GM23248 (cell line): ENCODE measurements at regions not wholly inside any gene's neighbourhood (a gene's known extent, or its start where the extent isn't known, plus 50 kb on each side); places are given as distances from the start of the nearest gene placed in this dataset.
"Not testable (repeated sequence)": the region's sequence is repeated elsewhere in the genome, so short reads cannot be mapped to it uniquely, and the experiment has no call there.

Source experiments
- DNase-seq: peaks from one replicate; pipeline ENCODE4 v3.0.0-alpha.2; 2015
- H2AFZ ChIP-seq: fragments of 200-600 bp; sonication (generic); 2 replicates; pipeline ENCODE4 v1.6.1; 2016; ENCODE audit warnings: antibody characterized with exemption
- H3F3A ChIP-seq: fragments of 200-600 bp; sonication (generic); 2 replicates; pipeline ENCODE4 v1.6.1; 2016; ENCODE audit warnings: mild to moderate bottlenecking, antibody characterized with exemption, mixed run types; ENCODE audit not compliant: insufficient read depth
- H3K27ac ChIP-seq: fragments of 200-600 bp; sonication (generic); 2 replicates; pipeline ENCODE4 v1.5.1; 2016; ENCODE audit warnings: mild to moderate bottlenecking
- H3K27me3 ChIP-seq: fragments of 200-600 bp; sonication (generic); replicated peaks from 2 replicates; pipeline ENCODE4 v1.6.1; 2016; ENCODE audit warnings: mild to moderate bottlenecking; ENCODE audit not compliant: insufficient read depth
- H3K36me3 ChIP-seq: fragments of 200-600 bp; sonication (generic); 2 replicates; pipeline ENCODE4 v1.6.1; 2016; ENCODE audit warnings: low read depth, mild to moderate bottlenecking
- H3K4me1 ChIP-seq: fragments of 200-600 bp; sonication (generic); 2 replicates; pipeline ENCODE4 v1.6.1; 2016; ENCODE audit warnings: mild to moderate bottlenecking; ENCODE audit not compliant: insufficient read depth
- H3K4me2 ChIP-seq: fragments of 200-600 bp; sonication (generic); one replicate; pipeline ENCODE4 v1.6.1; 2016; ENCODE audit warnings: mild to moderate bottlenecking; ENCODE audit not compliant: unreplicated experiment
- H3K4me3 ChIP-seq: fragments of 200-600 bp; sonication (generic); 2 replicates; pipeline ENCODE4 v1.5.1; 2016; ENCODE audit warnings: mild to moderate bottlenecking
- H3K79me2 ChIP-seq: fragments of 200-600 bp; sonication (generic); 2 replicates; pipeline ENCODE4 v1.6.1; 2016; ENCODE audit warnings: mild to moderate bottlenecking; ENCODE audit not compliant: insufficient read depth
- H3K9ac ChIP-seq: fragments of 200-600 bp; sonication (generic); 2 replicates; pipeline ENCODE4 v1.6.1; 2016; ENCODE audit warnings: mild to moderate bottlenecking
- H3K9me2 ChIP-seq: fragments of 200-600 bp; sonication (generic); 2 replicates; pipeline ENCODE4 v1.6.1; 2016; ENCODE audit warnings: mixed run types, mild to moderate bottlenecking, moderate library complexity; ENCODE audit not compliant: insufficient read depth
- H3K9me3 ChIP-seq: fragments of 200-600 bp; sonication (generic); one replicate; pipeline ENCODE4 v1.6.1; 2017; ENCODE audit warnings: low read depth
- H4K20me1 ChIP-seq: fragments of 200-600 bp; sonication (generic); 2 replicates; pipeline ENCODE4 v1.6.0; 2016; ENCODE audit not compliant: insufficient read depth
- EZH2 ChIP-seq: fragments of 200-600 bp; sonication (generic); IDR thresholded peaks from 2 replicates; pipeline ENCODE4 v1.6.1; 2018; ENCODE audit warnings: antibody characterized with exemption, mild to moderate bottlenecking; ENCODE audit not compliant: insufficient read depth, poor library complexity, severe bottlenecking
- EZH2phosphoT487 ChIP-seq: fragments of 200-600 bp; sonication (generic); IDR thresholded peaks from 2 replicates; pipeline ENCODE4 v1.6.1; 2018; ENCODE audit warnings: antibody characterized with exemption, moderate library complexity, mild to moderate bottlenecking, low read depth; ENCODE audit not compliant: insufficient read depth
- WGBS, 2 experiments: methylation state at CpG; one replicate each; pipeline ENCODE4 v1.1.6; 2015 to 2017; ENCODE audit warnings: low lambda C conversion rate in 2 of 2, low coverage in 1 of 2; ENCODE audit errors: missing lambda C conversion rate in 2 of 2; 5-methylcytosine and 5-hydroxymethylcytosine counted together
- in situ Hi-C: fragments of 300-500 bp; cut with MboI; formaldehyde crosslinking; loops from 2 replicates; pipeline ENCODE4 v1.15.0; 2020

GRCh38 chr5:138637256-138637655, 62.1 kb upstream of the HSPA9 start:
- Histone ChIP-seq H3K36me3 (no peaks in the 10 kb centered on the region), H3F3A (no peaks in the 10 kb centered on the region), H3K9me3 (no peaks in the 10 kb centered on the region), H3K9me2 (no peaks in the 10 kb centered on the region), H4K20me1 (no peaks in the 10 kb centered on the region), H3K27ac (no peak overlapping the region), H2AFZ (no peak overlapping the region), H3K9ac (no peak overlapping the region), H3K79me2 (no peaks in the 10 kb centered on the region), H3K4me1 (no peaks in the 10 kb centered on the region), H3K27me3 (no peaks in the 10 kb centered on the region), H3K4me2 (no peak overlapping the region), H3K4me3 (no peak overlapping the region)
- in situ Hi-C loops, result no loop called here
- WGBS, 2 experiments, result 70 to 71% methylated on average over 4 of the region's 4 CpGs
- no peak for DNase-seq
- TF ChIP-seq EZH2phosphoT487 (no peak), EZH2 (no peak)

DNA sequence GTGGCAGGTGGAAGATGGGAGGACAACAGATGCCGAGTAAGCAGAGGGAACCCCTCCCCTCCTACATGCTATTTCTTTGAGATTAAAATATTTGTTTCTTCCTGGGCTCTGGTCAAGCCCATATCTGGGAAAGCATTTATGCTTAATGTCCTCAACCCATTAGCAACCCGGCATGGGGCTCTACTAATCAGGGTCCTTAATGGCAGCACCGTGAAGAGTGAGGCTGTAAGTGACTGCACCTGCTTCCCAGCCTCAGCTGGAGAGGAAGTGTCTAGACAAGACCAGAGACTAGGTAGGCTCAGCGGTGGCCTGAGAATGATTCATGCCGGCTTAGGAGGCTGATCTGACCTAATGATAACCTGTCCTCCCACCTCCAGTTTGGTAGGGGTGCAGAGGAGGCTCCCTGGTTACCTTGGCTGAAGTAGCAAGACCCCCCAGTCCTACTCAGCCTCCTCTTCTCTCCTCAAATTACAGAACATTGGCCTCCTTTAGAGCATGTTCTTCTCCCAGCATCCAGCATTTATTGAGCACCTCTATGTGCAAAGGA, 61.3 kb upstream of the HSPA9 start:
- Histone ChIP-seq H3K9me2 (no peaks in the 10 kb centered on the region), H3K9me3 (no peaks in the 10 kb centered on the region), H3K27me3 (no peaks in the 10 kb centered on the region), H3K27ac (no peak overlapping the region), H3K4me3 (no peak overlapping the region), H3K9ac (no peak overlapping the region), H3K4me2 (no peak overlapping the region), H3K79me2 (no peaks in the 10 kb centered on the region), H3F3A (no peaks in the 10 kb centered on the region), H4K20me1 (no peaks in the 10 kb centered on the region), H2AFZ (no peak overlapping the region), H3K36me3 (no peaks in the 10 kb centered on the region), H3K4me1 (no peaks in the 10 kb centered on the region)
- no peak for DNase-seq
- in situ Hi-C loops, result no loop called here
- 63 to 65% methylated on average over 5 of the region's 5 CpGs for WGBS, 2 experiments
- TF ChIP-seq EZH2 (no peak), EZH2phosphoT487 (no peak)

DNA sequence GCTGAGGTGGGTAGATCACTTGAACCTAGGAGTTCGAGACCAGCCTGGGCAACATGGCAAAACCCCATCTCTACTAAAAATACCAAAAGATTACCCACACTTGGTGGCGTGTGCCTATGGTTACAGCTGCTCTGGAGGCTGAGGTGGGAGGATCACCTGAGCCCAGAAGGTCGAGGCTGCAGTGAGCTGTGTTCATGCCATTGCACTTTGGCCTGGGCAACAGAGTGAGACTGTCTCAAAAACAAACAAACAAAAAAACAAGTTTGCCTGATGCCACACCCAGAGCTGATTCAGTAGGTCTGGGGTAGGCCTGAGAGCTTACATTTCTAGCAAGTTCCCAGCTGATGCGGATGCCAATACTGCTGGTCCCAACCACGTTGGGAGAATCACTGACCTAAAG, 60.5 kb upstream of the HSPA9 start:
- Histone ChIP-seq H3K79me2 (no peaks in the 10 kb centered on the region), H4K20me1 (no peaks in the 10 kb centered on the region), H3K9me2 (no peaks in the 10 kb centered on the region), H3K4me2 (no peak overlapping the region), H3K9ac (no peak overlapping the region), H3K36me3 (no peaks in the 10 kb centered on the region), H3K4me3 (no peak overlapping the region), H3K27me3 (no peaks in the 10 kb centered on the region), H3F3A (no peaks in the 10 kb centered on the region), H3K4me1 (no peaks in the 10 kb centered on the region), H3K27ac (no peak overlapping the region), H2AFZ (no peak overlapping the region), H3K9me3 (no peaks in the 10 kb centered on the region)
- WGBS, 2 experiments, result 73 to 82% methylated on average over 5 of the region's 5 CpGs
- no peak for TF ChIP-seq EZH2phosphoT487
- no peak for TF ChIP-seq EZH2
- DNase-seq, result no peak
- in situ Hi-C loops, result no loop called here

DNA sequence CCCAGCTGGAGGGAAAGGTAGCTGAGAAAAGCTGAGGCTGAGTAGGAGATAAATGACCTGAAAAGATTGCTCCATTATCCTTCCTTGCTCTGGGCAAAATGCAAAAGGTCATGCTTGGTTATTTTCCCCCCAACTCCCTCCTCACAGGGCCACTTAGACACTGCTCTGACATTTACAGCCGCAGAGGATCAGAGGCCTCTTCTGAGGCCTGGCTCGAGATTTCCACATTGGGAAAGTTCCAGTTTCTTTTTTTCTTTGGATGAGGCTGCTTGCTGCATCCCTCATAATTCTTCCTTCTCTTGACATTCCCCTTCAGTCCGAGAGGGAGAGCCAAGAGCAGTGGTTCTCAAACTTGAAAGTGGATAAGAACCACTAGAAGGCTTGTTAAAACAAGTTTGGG, 60.1 kb upstream of the HSPA9 start:
- Histone ChIP-seq H4K20me1 (no peaks in the 10 kb centered on the region), H3K4me1 (no peaks in the 10 kb centered on the region), H3K4me2 (no peak overlapping the region), H3K4me3 (no peak overlapping the region), H3K36me3 (no peaks in the 10 kb centered on the region), H2AFZ (no peak overlapping the region), H3K27me3 (no peaks in the 10 kb centered on the region), H3F3A (no peaks in the 10 kb centered on the region), H3K9me2 (no peaks in the 10 kb centered on the region), H3K79me2 (no peaks in the 10 kb centered on the region), H3K27ac (no peak overlapping the region), H3K9me3 (no peaks in the 10 kb centered on the region), H3K9ac (no peak overlapping the region)
- in situ Hi-C loops, result no loop called here
- peak; percentile 36 for DNase-seq
- 15 to 25% methylated on average over 3 of the region's 3 CpGs for WGBS, 2 experiments
- TF ChIP-seq EZH2phosphoT487 (no peak), EZH2 (no peak)

- H2AFZ ChIP-seq, H3F3A ChIP-seq, H3K9ac ChIP-seq, H3K4me2 ChIP-seq, H3K4me1 ChIP-seq, H3K9me3 ChIP-seq, H4K20me1 ChIP-seq, H3K36me3 ChIP-seq, H3K9me2 ChIP-seq, H3K27ac ChIP-seq, H3K4me3 ChIP-seq, H3K79me2 ChIP-seq, DNase-seq, H3K27me3 ChIP-seq, in situ Hi-C loops: not testable (repeated sequence)
- WGBS, 2 experiments, result 50 to 96% methylated on average over 2 to 4 of the region's 4 CpGs
Measured at GRCh38 chr5:138634804-138635203, 59.6 kb upstream of the HSPA9 start.
